G401.6 (cell line): ENCODE measurements at regions not wholly inside any gene's neighbourhood (a gene's known extent, or its start where the extent isn't known, plus 50 kb on each side); places are given as distances from the start of the nearest gene placed in this dataset.

Source experiments
- FAIRE-seq: peaks from 2 replicates; lab custom pipeline; 2012; peaks lifted over from hg19 to GRCh38; lab: Jason Lieb, UNC

GRCh38 chr9:26567976-26568375, 324.6 kb downstream of the CAAP1 start:
- no peak for FAIRE-seq

- no peak for FAIRE-seq
Measured at GRCh38 chr9:26566141-26566540, 326.5 kb downstream of the CAAP1 start.

- FAIRE-seq = no peak
Measured at GRCh38 chr9:26565118-26565517, 327.5 kb downstream of the CAAP1 start.

- FAIRE-seq = no peak
Measured at GRCh38 chr9:26562338-26562737, 330.3 kb downstream of the CAAP1 start.

GRCh38 chr9:26561928-26562327, 330.7 kb downstream of the CAAP1 start:
- no peak for FAIRE-seq

- no peak for FAIRE-seq
Measured at GRCh38 chr9:26559506-26559905, 333.1 kb downstream of the CAAP1 start.

GRCh38 chr9:26551971-26552370, 340.6 kb downstream of the CAAP1 start:
- FAIRE-seq = no peak

- no peak for FAIRE-seq
Measured at GRCh38 chr9:26551451-26551850, 341.2 kb downstream of the CAAP1 start.

GRCh38 chr9:26548781-26549290, 343.8 kb downstream of the CAAP1 start:
- FAIRE-seq = no peak

- FAIRE-seq = no peak
Measured at GRCh38 chr9:26539867-26540493, 352.6 kb downstream of the CAAP1 start.

GRCh38 chr9:26537211-26537610, 355.4 kb downstream of the CAAP1 start:
- FAIRE-seq = no peak

- FAIRE-seq = no peak
Measured at GRCh38 chr9:26535151-26535550, 357.5 kb downstream of the CAAP1 start.

GRCh38 chr9:26530841-26531240, 361.8 kb downstream of the CAAP1 start:
- no peak for FAIRE-seq

- FAIRE-seq = no peak
Measured at GRCh38 chr9:26527931-26528330, 364.7 kb downstream of the CAAP1 start.

GRCh38 chr9:26524267-26524666, 368.3 kb downstream of the CAAP1 start:
- FAIRE-seq = no peak

- no peak for FAIRE-seq
Measured at GRCh38 chr9:26523577-26523976, 369.0 kb downstream of the CAAP1 start.

- FAIRE-seq = no peak
Measured at GRCh38 chr9:26520141-26520540, 372.5 kb downstream of the CAAP1 start.

GRCh38 chr9:26516773-26517343, 375.7 kb downstream of the CAAP1 start:
- no peak for FAIRE-seq

- no peak for FAIRE-seq
Measured at GRCh38 chr9:26513730-26514129, 378.9 kb downstream of the CAAP1 start.

- FAIRE-seq = no peak
Measured at GRCh38 chr9:26510137-26510536, 382.5 kb downstream of the CAAP1 start.

- no peak for FAIRE-seq
Measured at GRCh38 chr9:26508897-26509296, 383.7 kb downstream of the CAAP1 start.

GRCh38 chr9:26504057-26504456, 388.5 kb downstream of the CAAP1 start:
- no peak for FAIRE-seq

- no peak for FAIRE-seq
Measured at GRCh38 chr9:26502311-26502710, 390.3 kb downstream of the CAAP1 start.

GRCh38 chr9:26500471-26500870, 392.1 kb downstream of the CAAP1 start:
- no peak for FAIRE-seq
